ENCODE measurements at regions not wholly inside any gene's neighbourhood (a gene's known extent, or its start where the extent isn't known, plus 50 kb on each side); places are given as distances from the start of the nearest gene placed in this dataset.
"Not testable (repeated sequence)": the region's sequence is repeated elsewhere in the genome, so short reads cannot be mapped to it uniquely, and the experiment has no call there.

DNA sequence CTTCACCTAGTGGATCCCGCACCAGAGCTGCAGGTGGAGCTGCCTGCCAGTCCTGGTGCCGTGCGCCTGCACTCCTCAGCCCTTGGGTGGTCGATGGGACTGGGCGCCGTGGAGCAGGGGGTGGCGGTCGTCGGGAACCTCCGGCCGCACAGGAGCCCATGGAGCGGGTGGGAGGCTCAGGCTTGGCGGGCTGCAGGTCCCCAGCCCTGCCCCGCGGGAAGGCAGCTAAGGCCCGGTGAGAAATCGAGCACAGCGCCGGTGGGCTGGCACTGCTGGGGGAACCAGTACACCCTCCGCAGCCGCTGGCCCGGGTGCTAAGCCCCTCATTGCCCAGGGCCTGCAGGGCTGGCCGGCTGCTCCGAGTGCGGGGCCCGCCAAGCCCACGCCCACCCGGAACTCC, 253.2 kb downstream of the MTERF1 start:
- TF ChIP-seq, protein P1, sequence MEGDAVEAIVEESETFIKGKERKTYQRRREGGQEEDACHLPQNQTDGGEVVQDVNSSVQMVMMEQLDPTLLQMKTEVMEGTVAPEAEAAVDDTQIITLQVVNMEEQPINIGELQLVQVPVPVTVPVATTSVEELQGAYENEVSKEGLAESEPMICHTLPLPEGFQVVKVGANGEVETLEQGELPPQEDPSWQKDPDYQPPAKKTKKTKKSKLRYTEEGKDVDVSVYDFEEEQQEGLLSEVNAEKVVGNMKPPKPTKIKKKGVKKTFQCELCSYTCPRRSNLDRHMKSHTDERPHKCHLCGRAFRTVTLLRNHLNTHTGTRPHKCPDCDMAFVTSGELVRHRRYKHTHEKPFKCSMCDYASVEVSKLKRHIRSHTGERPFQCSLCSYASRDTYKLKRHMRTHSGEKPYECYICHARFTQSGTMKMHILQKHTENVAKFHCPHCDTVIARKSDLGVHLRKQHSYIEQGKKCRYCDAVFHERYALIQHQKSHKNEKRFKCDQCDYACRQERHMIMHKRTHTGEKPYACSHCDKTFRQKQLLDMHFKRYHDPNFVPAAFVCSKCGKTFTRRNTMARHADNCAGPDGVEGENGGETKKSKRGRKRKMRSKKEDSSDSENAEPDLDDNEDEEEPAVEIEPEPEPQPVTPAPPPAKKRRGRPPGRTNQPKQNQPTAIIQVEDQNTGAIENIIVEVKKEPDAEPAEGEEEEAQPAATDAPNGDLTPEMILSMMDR (IDR thresholded peaks at IDR 0.05), result not testable (repeated sequence)
- not testable (repeated sequence) for TF ChIP-seq EP300 (IDR thresholded peaks at IDR 0.05)

Measured in esophagus muscularis mucosa (tissue), 3 donors.